Fibroblast of skin of right quadriceps (primary cell): ENCODE measurements at regions not wholly inside any gene's neighbourhood (a gene's known extent, or its start where the extent isn't known, plus 50 kb on each side); places are given as distances from the start of the nearest gene placed in this dataset.
A peak's percentile ranks its signal among the peaks of the same experiment; 100 is the strongest.
"Not testable (repeated sequence)": the region's sequence is repeated elsewhere in the genome, so short reads cannot be mapped to it uniquely, and the experiment has no call there.

ENCODE experiments used
- DNase-seq: peaks from one replicate; pipeline ENCODE4 v3.0.0-alpha.2; 2013

DNA sequence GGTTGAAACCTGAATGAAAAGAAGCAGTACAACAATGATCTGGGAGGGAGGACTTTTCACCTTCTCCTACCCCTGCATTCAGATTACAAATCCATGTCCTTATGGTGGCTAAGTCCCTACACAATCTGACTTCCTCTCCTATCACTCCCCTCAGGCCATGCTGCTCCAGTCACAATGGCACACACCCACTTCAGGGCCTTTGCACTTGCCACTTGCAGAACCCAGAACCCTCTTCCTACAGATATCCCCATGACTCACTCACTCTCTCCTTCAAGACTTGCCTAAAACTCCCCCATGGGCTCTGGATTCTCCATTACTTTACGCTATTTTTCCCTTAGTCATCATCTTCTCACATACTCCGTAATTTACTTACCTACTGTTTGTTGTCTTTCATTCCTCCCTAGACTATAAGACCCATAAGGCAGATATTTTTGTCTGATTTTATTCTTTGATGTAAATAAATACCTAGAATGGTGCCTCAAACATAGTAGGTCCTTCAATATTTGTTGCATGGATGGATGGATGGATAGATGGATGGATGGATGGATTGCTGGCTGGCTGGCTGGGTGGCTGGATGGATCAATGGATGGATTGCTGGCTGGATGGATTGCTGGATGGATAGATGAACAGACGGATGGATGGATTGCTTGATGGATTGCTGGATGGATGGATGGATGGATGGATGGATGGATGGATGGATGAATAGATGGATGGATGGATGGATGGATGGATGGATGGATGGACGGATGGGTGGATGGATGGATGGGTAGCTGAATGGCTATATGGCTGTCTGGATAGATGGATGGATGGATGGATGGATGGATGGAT lies 94.7 kb upstream of the NAV2 start:
- no peak for DNase-seq

DNA sequence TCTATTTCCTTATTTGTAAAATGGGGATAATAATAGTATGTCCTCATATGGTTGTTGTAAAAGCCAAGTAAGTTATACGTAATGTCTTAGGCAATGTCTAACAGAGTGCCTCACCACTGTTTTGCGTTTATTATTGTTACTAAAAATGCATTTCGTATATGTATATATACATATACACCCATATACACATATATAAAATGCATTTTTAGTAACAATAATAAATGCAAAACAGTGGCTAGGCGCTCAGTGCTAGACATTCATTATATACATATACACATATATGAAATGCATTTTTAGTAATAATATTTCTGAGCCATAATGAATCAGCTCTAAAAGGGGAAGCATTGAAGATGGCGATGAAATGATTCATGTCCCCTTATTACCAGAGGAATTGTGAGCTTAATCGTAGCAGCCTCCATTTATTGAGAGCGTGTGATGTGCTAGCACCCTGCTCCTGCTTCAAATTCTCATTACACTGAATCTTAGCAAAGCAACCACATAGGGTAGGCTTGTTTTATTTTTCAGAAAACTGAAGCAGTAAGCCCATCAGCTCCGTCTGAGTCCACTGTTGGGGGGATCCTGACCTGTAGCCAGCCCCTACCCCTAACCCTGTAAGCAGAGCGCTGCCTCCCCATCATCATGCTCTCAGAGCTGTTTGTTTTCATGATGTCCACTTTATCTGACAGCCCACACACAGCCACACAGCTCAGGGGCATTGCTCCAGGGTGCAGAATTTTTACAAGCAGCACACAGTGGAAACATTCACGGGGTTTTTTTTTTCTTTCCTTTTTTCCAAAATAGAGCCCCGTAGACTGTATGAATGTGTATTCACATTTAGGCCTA lies 97.1 kb upstream of the NAV2 start:
- peak; percentile 74 for DNase-seq

DNA sequence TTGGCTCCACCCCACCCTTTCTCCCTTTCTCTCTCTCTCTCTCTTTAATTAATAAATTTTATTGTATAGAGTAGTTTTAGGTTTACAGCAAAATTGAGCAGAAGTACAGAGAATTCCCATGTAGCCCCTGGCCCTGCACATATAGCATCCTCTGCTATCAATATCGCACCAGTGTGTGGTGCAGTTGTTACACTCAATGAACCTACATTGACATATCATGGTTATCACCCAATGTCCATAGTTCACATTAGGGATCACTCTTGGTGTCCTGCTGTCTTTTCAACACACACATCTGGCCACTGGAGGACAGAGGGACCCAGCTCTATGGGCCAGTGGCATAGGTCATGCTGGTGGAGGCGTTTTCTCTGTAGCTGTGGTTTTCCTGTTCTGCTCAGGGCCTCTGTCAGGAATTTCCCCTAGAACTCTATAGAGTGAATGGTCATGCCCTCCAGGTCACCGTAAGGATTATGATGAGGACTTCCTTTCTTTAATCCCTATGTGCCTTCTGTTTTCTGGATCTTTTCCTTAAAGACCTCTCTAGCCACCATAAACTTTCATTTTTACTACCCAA lies 98.2 kb upstream of the NAV2 start:
- DNase-seq: no peak

DNA sequence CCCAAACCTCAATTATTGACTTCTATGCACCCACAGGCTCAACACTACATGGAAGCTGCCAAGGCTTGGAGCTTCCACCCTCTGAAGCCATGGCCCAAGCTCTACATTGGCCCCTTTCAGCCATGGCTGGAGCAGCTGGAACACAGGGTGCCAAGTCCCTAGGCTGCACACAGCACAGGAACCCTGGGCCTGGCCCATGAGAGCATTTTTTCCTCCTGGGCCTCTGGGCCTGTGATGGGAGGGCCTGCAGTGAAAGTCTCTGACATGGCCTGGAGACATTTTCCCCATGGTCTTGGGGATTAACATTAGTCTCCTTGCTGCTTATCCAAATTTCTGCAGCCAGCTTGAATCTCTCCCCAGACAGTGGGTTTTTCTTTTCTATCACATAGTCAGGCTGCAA lies 100.6 kb upstream of the NAV2 start:
- DNase-seq: not testable (repeated sequence)

DNA sequence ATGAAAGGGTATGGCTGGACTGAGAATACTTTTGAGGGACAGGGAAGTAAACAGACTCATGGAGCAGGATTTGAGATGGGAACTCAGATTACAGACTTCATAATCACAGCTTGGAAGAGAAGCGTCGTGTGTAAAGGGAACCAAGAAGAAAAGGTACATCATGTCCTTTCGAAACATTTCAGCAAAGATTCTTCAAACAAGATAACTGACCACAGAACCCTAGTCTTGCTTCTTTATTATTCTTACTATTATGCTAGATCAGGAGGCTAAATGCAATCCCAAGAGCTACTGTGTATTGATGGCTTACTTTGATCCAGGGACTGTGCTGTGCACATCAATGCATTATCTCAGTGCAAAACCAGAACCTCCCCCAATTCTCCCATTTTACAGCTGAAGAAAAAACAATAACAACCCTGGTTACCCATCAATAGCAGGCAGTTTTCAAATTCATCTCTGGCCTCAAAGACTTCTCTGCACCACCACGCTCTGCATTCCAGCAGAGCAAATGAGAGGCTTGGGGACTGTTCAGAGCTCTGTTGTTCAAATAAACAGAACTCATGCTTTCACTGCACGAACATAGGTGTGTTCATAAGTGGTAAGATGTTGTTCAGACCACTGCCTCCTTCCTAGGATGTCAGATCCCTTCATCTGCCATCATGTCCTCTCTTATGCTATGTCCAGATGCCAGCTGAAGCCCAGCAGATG lies 104.8 kb upstream of the NAV2 start:
- no peak for DNase-seq

DNA sequence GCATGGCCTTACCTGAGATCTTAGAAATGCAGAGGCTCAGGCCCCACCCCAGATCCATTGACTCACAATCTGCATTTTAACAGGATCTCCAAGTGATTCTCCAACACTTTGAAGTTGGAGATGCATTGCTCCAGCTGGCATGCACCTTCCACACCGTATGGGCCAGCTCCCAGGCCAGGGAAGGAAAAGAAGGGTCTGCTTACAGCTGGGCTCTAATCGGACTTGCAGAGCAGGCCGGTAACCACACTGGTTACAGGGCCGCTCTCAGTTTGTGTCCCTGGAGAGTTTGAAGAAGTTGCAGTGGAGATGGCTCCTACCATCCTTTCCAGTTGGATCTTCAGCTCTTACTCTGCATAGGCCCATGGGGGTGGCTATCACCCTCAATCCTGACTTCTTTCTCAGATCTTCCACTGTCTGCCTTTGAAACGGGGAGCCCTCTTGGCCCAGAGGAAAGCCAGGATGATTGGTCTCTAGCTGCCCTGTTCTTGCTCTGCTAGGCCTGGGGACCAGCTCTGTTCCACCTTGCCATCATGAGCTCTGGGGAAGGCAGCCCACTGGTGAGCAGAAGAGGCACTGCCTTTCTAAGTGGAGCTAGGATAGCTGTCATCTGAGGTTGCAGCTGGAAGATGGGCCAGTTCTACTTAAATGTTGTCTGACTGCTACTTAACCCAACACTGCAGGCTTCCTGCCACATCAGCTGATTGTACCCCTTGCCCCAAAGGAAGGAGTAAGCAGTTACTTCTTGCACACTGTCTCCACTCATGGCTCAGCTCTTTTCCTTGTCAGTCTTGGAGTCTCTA lies 105.6 kb upstream of the NAV2 start:
- no peak for DNase-seq

DNA sequence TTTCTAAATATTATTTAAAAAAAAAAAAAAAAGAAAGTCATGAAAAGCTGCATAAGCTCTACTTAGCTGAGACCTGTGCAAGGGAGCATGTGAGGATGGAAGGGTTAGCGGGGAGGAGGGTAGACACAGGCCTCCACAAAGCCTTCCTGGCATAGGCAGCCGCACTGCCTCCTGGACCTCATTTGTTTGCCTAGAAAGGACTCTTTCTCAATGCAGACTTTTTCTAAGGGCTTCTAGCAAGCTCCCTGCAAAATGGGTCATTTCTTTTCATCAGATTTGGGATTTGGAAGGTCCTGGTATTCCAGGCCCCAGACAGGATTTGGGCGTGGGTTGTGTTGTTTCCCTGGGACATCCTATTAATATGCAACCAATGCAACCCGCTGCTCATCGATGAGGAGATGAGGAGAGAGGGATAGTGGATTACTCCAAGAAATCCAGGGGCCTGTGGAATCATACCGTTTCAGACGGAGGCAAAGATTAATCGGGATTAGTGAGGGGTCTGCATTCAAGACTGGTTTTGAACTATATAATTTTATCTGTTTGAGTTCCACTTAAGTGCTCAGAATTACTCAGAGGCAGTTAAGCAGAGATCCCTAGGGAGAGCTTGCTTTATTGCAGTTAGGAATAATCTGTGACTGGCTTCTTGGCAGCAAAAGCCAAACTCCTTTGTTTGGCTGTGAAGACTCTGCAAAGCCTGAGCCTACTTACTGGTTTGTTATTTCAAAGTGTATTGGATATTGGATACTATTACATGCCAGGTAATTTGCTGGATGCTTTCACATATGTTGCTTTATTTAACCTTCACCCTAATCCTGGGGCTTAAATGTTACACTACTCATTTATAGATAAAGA lies 106.9 kb upstream of the NAV2 start:
- DNase-seq: peak; percentile 87

DNA sequence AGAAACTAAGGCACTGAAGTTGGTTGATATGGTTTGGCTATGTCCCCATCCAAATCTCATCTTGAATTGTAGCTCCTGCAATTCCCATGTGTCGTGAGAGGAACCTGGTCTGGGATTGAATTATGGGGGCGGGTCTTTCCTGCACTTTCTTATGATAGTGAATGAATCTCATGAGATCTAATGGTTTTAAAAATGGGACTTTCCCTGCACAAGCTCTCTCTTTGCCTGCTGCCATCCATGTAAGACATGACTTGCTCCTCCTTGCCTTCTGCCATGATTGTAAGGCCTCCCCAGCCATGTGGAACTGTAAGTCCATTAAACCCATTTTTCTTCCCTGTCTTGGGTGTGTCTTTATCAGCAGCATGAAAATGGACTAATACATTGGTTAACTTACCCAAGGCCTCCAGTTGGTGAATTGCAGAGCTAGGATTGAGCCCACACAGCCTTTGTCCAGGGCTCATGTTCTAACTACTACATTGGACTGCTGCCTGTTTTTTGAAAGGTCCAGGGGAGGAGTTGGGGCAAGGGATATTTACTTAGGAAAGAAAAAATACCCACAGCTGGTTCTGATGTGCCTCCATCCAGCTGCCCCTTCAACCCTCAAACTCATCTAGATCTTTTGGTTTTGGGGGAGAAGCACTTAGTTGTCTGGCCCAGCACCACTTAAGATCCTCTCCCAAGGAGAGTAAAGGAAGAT lies 107.8 kb upstream of the NAV2 start:
- DNase-seq: no peak

DNA sequence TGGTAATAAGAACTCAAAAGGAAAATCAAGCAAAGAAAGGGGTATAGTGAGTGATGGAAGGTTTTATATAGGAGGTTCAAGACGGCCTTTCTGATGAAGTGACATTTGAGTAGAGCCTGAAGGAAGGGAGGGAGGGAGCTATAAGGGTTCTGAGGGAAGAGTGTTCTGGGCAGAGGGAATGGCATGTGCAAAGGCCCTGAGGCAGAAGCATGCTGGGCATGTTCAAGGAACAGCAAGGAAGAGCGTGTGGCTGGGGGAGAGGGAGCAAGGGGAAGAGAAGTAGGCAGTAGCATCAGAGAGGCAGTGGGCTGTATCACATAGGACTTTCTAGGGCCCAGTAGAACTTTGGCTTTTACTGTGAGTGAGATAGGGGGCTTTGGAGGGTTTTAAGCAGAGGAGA lies 108.9 kb upstream of the NAV2 start:
- no peak for DNase-seq

DNA sequence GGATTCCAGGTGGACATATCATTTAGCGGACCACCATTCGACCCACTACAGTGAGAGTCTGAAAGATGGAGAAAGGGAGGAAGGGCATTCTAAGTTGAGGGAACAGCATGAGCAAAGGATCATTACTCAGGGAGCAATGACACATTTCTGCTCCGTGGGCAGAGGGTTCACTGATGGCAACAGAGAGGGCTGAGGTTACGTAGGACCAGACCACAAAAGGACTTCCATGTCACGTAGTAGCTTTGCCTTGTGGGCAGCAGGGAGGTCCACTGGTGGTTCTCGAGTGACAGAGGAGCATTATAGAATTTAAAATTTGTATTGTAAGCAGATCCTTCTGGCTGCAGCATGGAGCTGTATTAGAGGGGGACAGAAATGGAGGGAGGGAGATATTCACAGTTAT lies 109.7 kb upstream of the NAV2 start:
- DNase-seq: no peak

DNA sequence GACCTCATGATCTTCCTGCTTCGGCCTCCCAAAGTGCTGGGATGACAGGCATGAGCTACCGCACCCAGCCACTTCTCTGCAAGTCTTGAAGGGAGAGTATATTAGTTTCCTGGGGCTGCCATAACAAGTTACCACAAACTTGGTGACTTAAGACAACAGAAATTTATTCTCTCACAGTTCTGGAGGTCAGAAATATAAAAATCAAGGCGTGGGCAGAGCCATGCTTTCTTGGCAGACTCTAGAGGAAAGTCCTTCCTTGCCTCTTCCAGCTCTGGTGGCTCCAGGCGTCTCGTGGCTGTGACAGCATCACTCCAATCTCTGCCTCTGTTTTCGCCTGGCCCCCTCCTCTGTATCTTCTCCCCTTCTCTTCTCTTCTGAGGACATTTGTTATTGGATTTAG lies 110.2 kb upstream of the NAV2 start:
- no peak for DNase-seq

DNA sequence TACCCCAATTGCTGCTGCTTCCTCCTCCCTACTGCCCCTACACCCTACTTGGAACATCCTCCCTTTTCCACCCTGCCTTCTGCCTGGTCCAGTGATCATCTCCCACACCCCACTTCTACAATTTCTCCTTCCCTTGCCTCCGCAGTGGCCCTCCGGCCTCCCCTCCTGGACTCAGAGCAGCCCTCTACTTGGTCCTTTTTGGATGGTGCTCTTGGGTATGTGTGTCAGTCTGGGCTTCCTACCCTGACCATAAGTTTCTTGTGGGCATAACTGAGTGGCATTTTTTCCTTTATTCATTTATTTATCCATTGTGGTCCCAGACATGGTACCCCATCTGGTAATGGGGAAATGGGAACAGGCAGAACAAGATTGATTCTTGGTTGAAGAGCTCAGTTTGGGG lies 111.4 kb upstream of the NAV2 start:
- no peak for DNase-seq

DNA sequence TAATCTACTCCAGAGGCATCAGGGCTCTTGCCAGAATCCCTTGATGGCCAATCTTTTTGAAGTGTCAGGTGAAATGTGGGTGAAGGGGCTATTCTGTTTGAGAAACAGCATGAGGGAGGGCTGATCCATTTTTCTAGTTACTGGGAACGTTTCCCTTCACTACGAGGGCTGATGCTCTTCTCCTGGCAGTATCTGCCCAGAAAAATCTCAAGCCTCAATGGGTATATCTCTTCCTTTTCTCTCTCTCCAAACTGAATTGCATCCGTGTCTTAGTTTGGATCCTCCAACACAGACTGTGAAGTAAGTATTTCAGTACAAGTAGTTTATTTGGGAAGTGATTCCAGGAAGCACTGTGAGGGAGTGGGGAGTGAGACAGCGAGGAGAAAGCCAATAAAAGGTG lies 113.0 kb upstream of the NAV2 start:
- no peak for DNase-seq

DNA sequence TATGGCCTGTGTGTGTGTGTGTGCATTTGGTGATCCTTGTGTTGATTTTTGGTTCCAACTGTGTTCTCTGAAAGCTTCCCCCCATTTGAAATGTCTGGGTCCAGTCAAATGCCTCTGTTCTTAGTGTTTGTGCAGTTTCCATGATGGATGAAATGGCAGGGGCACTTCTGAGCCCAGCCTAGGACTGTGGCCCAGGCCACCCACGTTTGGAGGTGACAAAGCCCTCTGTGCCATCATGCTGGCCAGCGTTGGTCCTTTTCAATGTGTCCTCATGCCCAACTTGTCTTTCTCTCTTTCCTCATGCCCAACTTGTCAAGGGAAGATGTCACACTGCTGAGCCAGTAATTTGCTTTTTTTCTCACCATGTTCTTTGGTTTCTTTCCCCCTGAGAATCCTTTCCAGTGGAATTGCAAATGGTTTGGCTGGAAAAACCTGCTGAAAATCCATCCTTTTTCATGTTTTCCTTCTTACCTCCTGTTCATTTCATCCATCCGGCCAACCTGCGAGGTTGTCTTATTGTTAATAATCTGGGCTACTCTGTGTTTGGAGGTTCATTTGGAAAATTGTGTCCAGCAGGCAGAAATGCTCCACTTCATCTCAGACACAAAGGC lies 113.7 kb upstream of the NAV2 start:
- no peak for DNase-seq

DNA sequence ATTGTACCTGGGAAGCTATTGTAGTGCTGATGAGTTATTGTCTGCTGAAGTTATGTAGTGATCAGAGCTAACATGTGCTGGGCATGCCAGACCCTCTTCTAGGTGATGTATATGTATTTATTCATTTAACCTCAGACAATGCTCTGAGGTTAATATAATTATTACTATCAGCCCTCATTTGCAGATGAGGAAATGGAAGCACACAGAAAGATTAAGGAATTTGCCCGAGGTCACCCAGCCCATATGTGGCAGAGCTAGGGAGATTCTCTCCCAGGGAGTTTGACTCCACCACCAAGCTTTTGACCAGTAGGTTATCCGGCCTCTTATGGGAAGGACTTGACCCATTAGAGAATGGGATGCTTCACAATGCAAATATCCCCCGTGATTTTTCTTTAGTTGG lies 114.2 kb upstream of the NAV2 start:
- no peak for DNase-seq

DNA sequence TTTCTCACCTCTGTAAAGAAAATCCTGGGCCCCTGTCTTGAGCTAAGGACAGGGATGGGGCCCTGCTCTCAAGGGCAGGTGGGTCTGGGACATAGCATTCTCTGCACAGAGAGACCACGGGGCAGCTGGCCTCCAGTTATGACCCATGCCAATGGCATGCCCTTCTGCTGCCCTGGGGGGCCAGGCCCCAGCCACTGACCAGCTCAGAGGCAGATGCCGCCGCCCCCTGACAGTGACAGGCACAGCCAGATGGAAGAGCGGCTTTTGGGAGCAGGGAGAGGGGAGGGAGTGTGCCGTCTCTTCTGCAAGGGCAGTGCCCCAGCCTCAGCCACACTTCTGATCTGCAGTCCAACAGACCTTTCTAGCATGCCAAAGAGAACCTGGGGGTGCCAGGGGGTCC lies 114.8 kb upstream of the NAV2 start:
- DNase-seq: no peak

DNA sequence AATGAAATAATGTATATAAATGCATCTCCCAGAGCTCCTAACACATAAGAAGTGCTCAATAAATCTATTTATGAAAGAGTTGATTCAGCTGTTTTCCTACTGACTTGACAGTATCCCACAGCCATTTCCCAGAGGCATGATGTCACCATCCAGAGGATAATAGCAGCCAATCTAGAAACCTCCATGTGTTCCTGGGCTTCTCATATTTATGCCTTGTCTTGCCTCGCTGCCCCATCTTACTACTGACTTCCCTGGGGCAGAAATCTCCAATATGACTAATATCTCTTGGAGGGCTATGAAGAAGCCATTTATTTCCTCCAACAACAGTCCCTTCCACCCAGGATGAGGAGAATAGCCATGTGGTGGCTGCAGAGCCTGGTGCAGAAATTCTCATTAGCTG lies 115.4 kb upstream of the NAV2 start:
- peak; percentile 88 for DNase-seq

DNA sequence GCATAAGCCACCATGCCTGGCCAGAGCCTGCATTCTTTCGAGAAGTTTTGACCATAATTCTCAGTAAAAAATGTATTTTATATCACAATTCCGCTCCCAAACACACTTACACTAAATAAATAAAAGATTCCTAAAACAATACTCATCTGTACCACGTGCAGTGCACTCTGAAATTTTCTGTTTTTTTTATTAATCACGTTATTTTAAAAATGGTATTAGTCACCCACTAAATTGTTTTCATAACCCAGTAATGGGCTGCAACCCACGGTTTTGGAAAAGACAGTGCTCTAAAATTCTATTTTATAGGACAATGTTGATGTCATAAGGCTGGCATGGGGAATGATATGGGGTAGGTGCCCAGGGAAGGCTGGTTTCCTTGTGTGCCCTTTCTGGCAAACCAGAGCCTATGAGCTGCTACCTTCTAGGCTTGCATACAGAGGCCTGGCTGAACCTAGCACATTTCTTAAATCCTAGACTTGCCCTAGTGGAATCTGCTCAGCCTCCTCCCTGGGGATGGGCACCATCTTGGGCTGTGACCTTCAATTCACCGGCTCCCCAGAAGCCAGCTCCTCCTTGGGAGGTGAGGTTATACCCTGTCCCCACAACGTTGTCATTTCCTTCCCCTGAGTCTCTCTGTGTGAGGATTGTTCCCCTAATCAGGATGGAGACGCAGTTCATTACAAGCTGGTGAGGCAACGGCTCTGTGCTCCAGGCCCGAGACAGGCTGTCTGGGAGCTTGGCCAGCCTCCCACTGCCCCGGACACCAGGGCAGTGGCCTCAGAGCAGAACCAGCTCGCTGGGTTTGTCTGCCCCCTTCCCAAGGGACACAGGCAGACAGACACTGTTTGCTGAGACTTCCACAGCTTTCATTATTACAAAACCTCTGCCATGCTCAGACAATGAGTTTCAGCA lies 116.5 kb upstream of the NAV2 start:
- peak; percentile 92 for DNase-seq

DNA sequence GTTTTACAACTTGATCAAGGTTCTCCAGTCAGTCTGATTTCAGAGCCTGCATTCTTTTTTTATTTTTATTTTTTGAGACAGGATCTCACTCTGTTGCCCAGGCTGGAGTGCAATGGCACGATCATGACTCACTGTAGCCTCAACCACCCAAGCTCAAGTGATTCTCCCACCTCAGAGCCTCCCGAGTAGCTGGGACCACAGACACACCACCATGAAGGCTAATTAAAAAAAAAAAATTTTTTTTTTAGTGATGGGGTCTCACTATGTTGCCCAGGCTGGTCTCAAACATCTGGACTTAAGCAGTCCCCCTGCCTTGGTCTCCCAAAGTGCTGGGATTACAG lies 117.2 kb upstream of the NAV2 start:
- no peak for DNase-seq
